ENCODE measurements at regions not wholly inside any gene's neighbourhood (a gene's known extent, or its start where the extent isn't known, plus 50 kb on each side); places are given as distances from the start of the nearest gene placed in this dataset.

- DNase-seq (ENCODE audit: low read depth), result no peak
Observed at GRCh38 chr2:129877795-129878775, 101.4 kb upstream of the RAB6C start.

GRCh38 chr2:129879614-129880180, 99.8 kb upstream of the RAB6C start:
- DNase-seq (ENCODE audit: low read depth), result no peak

GRCh38 chr2:129880309-129880708, 99.2 kb upstream of the RAB6C start:
- no peak for DNase-seq (ENCODE audit: low read depth)

- no peak for DNase-seq (ENCODE audit: low read depth)
Observed at GRCh38 chr2:129880971-129881370, 98.5 kb upstream of the RAB6C start.

- no peak for DNase-seq (ENCODE audit: low read depth)
Observed at GRCh38 chr2:129881786-129882396, 97.6 kb upstream of the RAB6C start.

- DNase-seq (ENCODE audit: low read depth), result no peak
Observed at GRCh38 chr2:129882476-129882875, 97.0 kb upstream of the RAB6C start.

GRCh38 chr2:129883121-129883520, 96.3 kb upstream of the RAB6C start:
- no peak for DNase-seq (ENCODE audit: low read depth)

GRCh38 chr2:129884221-129884786, 95.2 kb upstream of the RAB6C start:
- DNase-seq (ENCODE audit: low read depth), result no peak

GRCh38 chr2:129885735-129886134, 93.7 kb upstream of the RAB6C start:
- no peak for DNase-seq (ENCODE audit: low read depth)

GRCh38 chr2:129887688-129888266, 91.7 kb upstream of the RAB6C start:
- no peak for DNase-seq (ENCODE audit: low read depth)

GRCh38 chr2:129888461-129888860, 91.0 kb upstream of the RAB6C start:
- no peak for DNase-seq (ENCODE audit: low read depth)

- DNase-seq (ENCODE audit: low read depth), result no peak
Observed at GRCh38 chr2:129888896-129889295, 90.6 kb upstream of the RAB6C start.

GRCh38 chr2:129891341-129892320, 87.8 kb upstream of the RAB6C start:
- DNase-seq (ENCODE audit: low read depth), result no peak

- no peak for DNase-seq (ENCODE audit: low read depth)
Observed at GRCh38 chr2:129892360-129892759, 87.1 kb upstream of the RAB6C start.

- DNase-seq (ENCODE audit: low read depth), result no peak
Observed at GRCh38 chr2:129892773-129893172, 86.7 kb upstream of the RAB6C start.

GRCh38 chr2:129893244-129893643, 86.2 kb upstream of the RAB6C start:
- DNase-seq (ENCODE audit: low read depth), result no peak

- DNase-seq (ENCODE audit: low read depth), result no peak
Observed at GRCh38 chr2:129894616-129895015, 84.8 kb upstream of the RAB6C start.

GRCh38 chr2:129895061-129895460, 84.4 kb upstream of the RAB6C start:
- DNase-seq (ENCODE audit: low read depth), result no peak

GRCh38 chr2:129895526-129896082, 83.9 kb upstream of the RAB6C start:
- no peak for DNase-seq (ENCODE audit: low read depth)

GRCh38 chr2:129896226-129897100, 83.0 kb upstream of the RAB6C start:
- no peak for DNase-seq (ENCODE audit: low read depth)

Data from stimulated activated CD8-positive, alpha-beta memory T cell treated with anti-CD3 and anti-CD28 coated beads, Interleukin-4, amount 100 ng/mL, for 24 hours (primary cell).